ENCODE measurements at regions not wholly inside any gene's neighbourhood (a gene's known extent, or its start where the extent isn't known, plus 50 kb on each side); places are given as distances from the start of the nearest gene placed in this dataset.

GRCh38 chr9:124098141-124098905 is 86.8 kb downstream of the LHX2 start:
- Histone ChIP-seq H3K36me3 (ENCODE audit: insufficient read depth, low read length) (no peaks in the 10 kb centered on the region), H3K9ac (ENCODE audit: low read depth, low read length, poor library complexity, severe bottlenecking) (no peak overlapping the region), H3K27me3 (ENCODE audit: insufficient read depth, low read length, poor library complexity, severe bottlenecking) (no peaks in the 10 kb centered on the region), H3K4me3 (ENCODE audit: low read length, poor library complexity, severe bottlenecking) (peak overlapping the region; percentile 6), H3K4me1 (ENCODE audit: insufficient read depth, low read length, poor library complexity, severe bottlenecking) (peaks cover 13% of the 10 kb centered on the region), H3K4me2 (ENCODE audit: low read depth, low read length, poor library complexity, severe bottlenecking) (peak overlapping the region; percentile 43), H3K9me2 (replicated peaks; ENCODE audit: low read depth, low read length) (no peaks in the 10 kb centered on the region), H2AFZ (ENCODE audit: low read length) (no peak overlapping the region), H3K9me3 (ENCODE audit: insufficient read depth, low read depth, low read length) (no peaks in the 10 kb centered on the region), H4K20me1 (ENCODE audit: insufficient read depth, low read length, poor library complexity, severe bottlenecking) (no peaks in the 10 kb centered on the region), H3F3A (ENCODE audit: low read depth) (no peaks in the 10 kb centered on the region), H3K79me2 (ENCODE audit: insufficient read depth, low read length) (no peaks in the 10 kb centered on the region)
- TF ChIP-seq CTCF (conservative IDR thresholded peaks at IDR 0.05; ENCODE audit: low read length) (no peak), EZH2phosphoT487 (IDR thresholded peaks at IDR 0.05; ENCODE audit: borderline replicate concordance) (no peak)

GRCh38 chr9:124099860-124100259 is 88.3 kb downstream of the LHX2 start:
- H4K20me1 ChIP-seq (ENCODE audit: insufficient read depth, low read length, poor library complexity, severe bottlenecking): no peaks in the 10 kb centered on the region
- no peaks in the 10 kb centered on the region for H3K9me3 ChIP-seq (ENCODE audit: insufficient read depth, low read depth, low read length)
- H3F3A ChIP-seq (ENCODE audit: low read depth): no peaks in the 10 kb centered on the region
- no peak for TF ChIP-seq EZH2phosphoT487 (IDR thresholded peaks at IDR 0.05; ENCODE audit: borderline replicate concordance)
- TF ChIP-seq CTCF (conservative IDR thresholded peaks at IDR 0.05; ENCODE audit: low read length): no peak
- no peak overlapping the region for H3K4me3 ChIP-seq (ENCODE audit: low read length, poor library complexity, severe bottlenecking)
- no peaks in the 10 kb centered on the region for H3K27me3 ChIP-seq (ENCODE audit: insufficient read depth, low read length, poor library complexity, severe bottlenecking)
- no peaks in the 10 kb centered on the region for H3K9me2 ChIP-seq (replicated peaks; ENCODE audit: low read depth, low read length)
- H3K4me1 ChIP-seq (ENCODE audit: insufficient read depth, low read length, poor library complexity, severe bottlenecking): peaks cover 13% of the 10 kb centered on the region
- no peak overlapping the region for H3K4me2 ChIP-seq (ENCODE audit: low read depth, low read length, poor library complexity, severe bottlenecking)
- H3K9ac ChIP-seq (ENCODE audit: low read depth, low read length, poor library complexity, severe bottlenecking): no peak overlapping the region
- H3K79me2 ChIP-seq (ENCODE audit: insufficient read depth, low read length): no peaks in the 10 kb centered on the region
- no peak overlapping the region for H2AFZ ChIP-seq (ENCODE audit: low read length)
- no peaks in the 10 kb centered on the region for H3K36me3 ChIP-seq (ENCODE audit: insufficient read depth, low read length)

- no peak overlapping the region for H3K9ac ChIP-seq (ENCODE audit: low read depth, low read length, poor library complexity, severe bottlenecking)
- no peaks in the 10 kb centered on the region for H3K9me3 ChIP-seq (ENCODE audit: insufficient read depth, low read depth, low read length)
- H3K27me3 ChIP-seq (ENCODE audit: insufficient read depth, low read length, poor library complexity, severe bottlenecking): no peaks in the 10 kb centered on the region
- no peaks in the 10 kb centered on the region for H3F3A ChIP-seq (ENCODE audit: low read depth)
- peaks cover 13% of the 10 kb centered on the region for H3K4me1 ChIP-seq (ENCODE audit: insufficient read depth, low read length, poor library complexity, severe bottlenecking)
- H4K20me1 ChIP-seq (ENCODE audit: insufficient read depth, low read length, poor library complexity, severe bottlenecking): no peaks in the 10 kb centered on the region
- H3K36me3 ChIP-seq (ENCODE audit: insufficient read depth, low read length): no peaks in the 10 kb centered on the region
- no peak overlapping the region for H3K4me2 ChIP-seq (ENCODE audit: low read depth, low read length, poor library complexity, severe bottlenecking)
- no peak overlapping the region for H3K4me3 ChIP-seq (ENCODE audit: low read length, poor library complexity, severe bottlenecking)
- H3K79me2 ChIP-seq (ENCODE audit: insufficient read depth, low read length): no peaks in the 10 kb centered on the region
- TF ChIP-seq EZH2phosphoT487 (IDR thresholded peaks at IDR 0.05; ENCODE audit: borderline replicate concordance) (no peak), CTCF (conservative IDR thresholded peaks at IDR 0.05; ENCODE audit: low read length) (no peak)
- H3K9me2 ChIP-seq (replicated peaks; ENCODE audit: low read depth, low read length): no peaks in the 10 kb centered on the region
- H2AFZ ChIP-seq (ENCODE audit: low read length): no peak overlapping the region
Observed at GRCh38 chr9:124101215-124101968, 89.8 kb downstream of the LHX2 start.
